ENCODE measurements at regions not wholly inside any gene's neighbourhood (a gene's known extent, or its start where the extent isn't known, plus 50 kb on each side); places are given as distances from the start of the nearest gene placed in this dataset.

DNA sequence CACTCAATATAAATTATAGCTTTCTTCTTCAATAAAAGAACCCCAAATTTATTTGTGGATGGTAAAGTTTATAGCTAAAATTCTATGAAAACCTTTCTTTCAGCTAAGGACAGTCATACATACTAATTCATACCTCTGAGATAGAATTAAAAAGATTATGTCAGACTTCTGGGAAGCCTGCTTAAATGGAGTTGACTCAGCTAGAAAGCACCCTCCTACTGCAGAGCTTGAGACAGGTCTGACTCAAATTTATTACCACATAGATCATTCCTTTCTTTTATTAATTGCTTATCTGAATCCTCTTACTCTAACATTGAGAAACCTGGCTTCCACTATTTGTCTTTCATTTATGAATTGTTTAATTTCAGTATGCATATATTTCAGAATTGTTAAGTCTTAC, 1007.0 kb upstream of the LRFN5 start:
- Histone ChIP-seq H3K79me1 (ENCODE audit: low read length) (no peaks in the 10 kb centered on the region), H3K4me3 (ENCODE audit: low read depth, low read length) (no peak overlapping the region), H3K23ac (ENCODE audit: low read length) (no peak overlapping the region), H3K4me2 (ENCODE audit: low read length) (no peak overlapping the region), H3K14ac (ENCODE audit: low read length) (no peak overlapping the region), H3K18ac (ENCODE audit: low read length) (no peak overlapping the region), H3K4me1 (ENCODE audit: control insufficient read depth in 1 of 2, insufficient read depth in 2 of 2, low read length in 2 of 2) (no peaks in the 10 kb centered on the region), H4K8ac (ENCODE audit: low read depth, low read length) (no peak overlapping the region), H2AK5ac (ENCODE audit: low read length) (no peak overlapping the region), H2BK5ac (ENCODE audit: low read depth, low read length, poor library complexity) (no peak overlapping the region), H2BK12ac (ENCODE audit: low read length) (no peak overlapping the region), H4K91ac (ENCODE audit: low read depth, low read length) (no peak overlapping the region), H3K9ac (ENCODE audit: low read length) (no peak overlapping the region), H2AFZ (ENCODE audit: insufficient read depth, low read length, poor library complexity) (no peak overlapping the region), H3K27me3 (ENCODE audit: insufficient read depth, low read length) (no peaks in the 10 kb centered on the region), H3K36me3 (ENCODE audit: control insufficient read depth in 1 of 2, insufficient read depth in 2 of 2, low read length in 2 of 2) (no peaks in the 10 kb centered on the region), H4K12ac (ENCODE audit: low read depth, low read length) (no peak overlapping the region), H2BK120ac (ENCODE audit: insufficient read depth, low read length, poor library complexity) (no peak overlapping the region), H3K4ac (ENCODE audit: low read depth, low read length) (no peak overlapping the region), H3K9me3 (ENCODE audit: insufficient read depth, low read depth, low read length) (no peaks in the 10 kb centered on the region), H3K27ac (ENCODE audit: low read depth, low read length) (no peak overlapping the region), H3K79me2 (ENCODE audit: control insufficient read depth, insufficient read depth, low read length, poor library complexity) (no peaks in the 10 kb centered on the region)
- DNase-seq, result peak in 1 of 2 donors; percentile 13

DNA sequence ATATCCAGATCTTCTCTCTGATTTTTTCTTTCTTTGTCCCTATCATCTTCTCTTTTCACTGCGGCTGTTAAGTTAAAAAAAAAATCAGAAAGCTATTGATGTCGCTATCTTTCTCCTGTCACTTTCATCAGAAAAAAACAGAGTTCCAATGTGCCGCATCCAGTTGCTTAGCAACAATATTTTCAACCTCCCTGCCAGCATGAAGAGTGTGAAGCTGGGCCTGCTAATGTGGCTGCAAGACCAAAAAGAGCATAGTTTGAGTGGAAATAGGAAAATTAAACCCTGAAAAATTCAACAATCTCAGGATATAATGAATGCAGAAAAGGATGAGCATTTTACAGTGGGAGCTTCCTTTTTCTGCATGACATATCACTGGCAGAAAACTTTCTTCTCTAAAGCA, 1025.4 kb upstream of the LRFN5 start:
- Histone ChIP-seq H3K9me3 (ENCODE audit: insufficient read depth, low read depth, low read length) (no peaks in the 10 kb centered on the region), H2AFZ (ENCODE audit: insufficient read depth, low read length, poor library complexity) (no peak overlapping the region), H3K27ac (ENCODE audit: low read depth, low read length) (no peak overlapping the region), H3K9ac (ENCODE audit: low read length) (no peak overlapping the region), H3K14ac (ENCODE audit: low read length) (no peak overlapping the region), H3K27me3 (ENCODE audit: insufficient read depth, low read length) (no peaks in the 10 kb centered on the region), H3K4me3 (ENCODE audit: low read depth, low read length) (no peak overlapping the region), H2BK12ac (ENCODE audit: low read length) (no peak overlapping the region), H4K12ac (ENCODE audit: low read depth, low read length) (no peak overlapping the region), H3K36me3 (ENCODE audit: control insufficient read depth in 1 of 2, insufficient read depth in 2 of 2, low read length in 2 of 2) (no peaks in the 10 kb centered on the region), H3K4me1 (ENCODE audit: control insufficient read depth in 1 of 2, insufficient read depth in 2 of 2, low read length in 2 of 2) (no peaks in the 10 kb centered on the region), H3K18ac (ENCODE audit: low read length) (no peak overlapping the region), H3K79me1 (ENCODE audit: low read length) (no peaks in the 10 kb centered on the region), H3K4me2 (ENCODE audit: low read length) (no peak overlapping the region), H2BK5ac (ENCODE audit: low read depth, low read length, poor library complexity) (no peak overlapping the region), H4K91ac (ENCODE audit: low read depth, low read length) (no peak overlapping the region), H2BK120ac (ENCODE audit: insufficient read depth, low read length, poor library complexity) (no peak overlapping the region), H3K23ac (ENCODE audit: low read length) (no peak overlapping the region), H3K79me2 (ENCODE audit: control insufficient read depth, insufficient read depth, low read length, poor library complexity) (no peaks in the 10 kb centered on the region), H2AK5ac (ENCODE audit: low read length) (no peak overlapping the region), H4K8ac (ENCODE audit: low read depth, low read length) (no peak overlapping the region), H3K4ac (ENCODE audit: low read depth, low read length) (no peak overlapping the region)
- WGBS (ENCODE audit: extremely low coverage, insufficient coverage, insufficient read length), result no CpG with 5 or more reads among the region's 3 CpGs
- no peak for DNase-seq

DNA sequence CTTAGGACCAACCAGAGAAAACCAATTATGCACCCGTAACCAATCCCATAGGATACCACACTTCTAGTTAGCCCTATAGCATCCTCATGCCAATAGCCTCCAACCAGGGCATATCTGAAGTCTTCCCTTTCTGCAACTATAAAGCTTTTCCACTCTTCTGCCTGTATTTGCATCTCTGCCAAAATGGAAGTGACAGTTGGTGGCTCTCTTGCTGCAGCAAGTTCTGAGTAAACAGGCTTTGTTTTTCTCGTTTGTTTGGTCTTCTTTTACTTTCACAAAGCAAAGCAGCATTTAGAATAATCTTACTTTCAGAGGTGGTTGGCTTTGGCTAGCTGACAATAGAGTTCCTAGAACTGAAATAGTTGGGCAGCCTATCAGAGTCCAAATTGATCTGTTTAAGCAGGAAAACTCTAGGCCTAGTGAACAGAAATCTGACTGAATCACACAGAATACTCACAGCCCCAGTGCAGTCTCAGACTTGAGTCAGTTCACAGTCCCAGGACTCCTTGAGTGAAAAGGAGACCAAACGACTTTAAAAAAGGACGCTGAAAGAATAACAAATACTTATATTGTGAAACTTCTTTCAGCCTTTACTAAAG, 1029.7 kb upstream of the LRFN5 start:
- DNase-seq, result no peak
- no peak overlapping the region for H2AK5ac ChIP-seq (ENCODE audit: low read length)
- no peak overlapping the region for H3K4ac ChIP-seq (ENCODE audit: low read depth, low read length)
- no peak overlapping the region for H3K23ac ChIP-seq (ENCODE audit: low read length)
- no peak overlapping the region for H2BK12ac ChIP-seq (ENCODE audit: low read length)
- H4K91ac ChIP-seq (ENCODE audit: low read depth, low read length), result no peak overlapping the region
- H3K27me3 ChIP-seq (ENCODE audit: insufficient read depth, low read length), result no peaks in the 10 kb centered on the region
- H2AFZ ChIP-seq (ENCODE audit: insufficient read depth, low read length, poor library complexity), result no peak overlapping the region
- H3K18ac ChIP-seq (ENCODE audit: low read length), result no peak overlapping the region
- H3K4me3 ChIP-seq (ENCODE audit: low read depth, low read length), result no peak overlapping the region
- H2BK120ac ChIP-seq (ENCODE audit: insufficient read depth, low read length, poor library complexity), result no peak overlapping the region
- H3K9ac ChIP-seq (ENCODE audit: low read length), result no peak overlapping the region
- H3K36me3 ChIP-seq (ENCODE audit: control insufficient read depth in 1 of 2, insufficient read depth in 2 of 2, low read length in 2 of 2), result no peaks in the 10 kb centered on the region
- H3K4me2 ChIP-seq (ENCODE audit: low read length), result no peak overlapping the region
- H3K4me1 ChIP-seq (ENCODE audit: control insufficient read depth in 1 of 2, insufficient read depth in 2 of 2, low read length in 2 of 2), result no peaks in the 10 kb centered on the region
- no CpG with 5 or more reads among the region's 4 CpGs for WGBS (ENCODE audit: extremely low coverage, insufficient coverage, insufficient read length)
- H4K8ac ChIP-seq (ENCODE audit: low read depth, low read length), result no peak overlapping the region
- H3K14ac ChIP-seq (ENCODE audit: low read length), result no peak overlapping the region
- no peak overlapping the region for H2BK5ac ChIP-seq (ENCODE audit: low read depth, low read length, poor library complexity)
- no peak overlapping the region for H4K12ac ChIP-seq (ENCODE audit: low read depth, low read length)
- H3K79me2 ChIP-seq (ENCODE audit: control insufficient read depth, insufficient read depth, low read length, poor library complexity), result no peaks in the 10 kb centered on the region
- no peaks in the 10 kb centered on the region for H3K9me3 ChIP-seq (ENCODE audit: insufficient read depth, low read depth, low read length)
- H3K79me1 ChIP-seq (ENCODE audit: low read length), result no peaks in the 10 kb centered on the region
- no peak overlapping the region for H3K27ac ChIP-seq (ENCODE audit: low read depth, low read length)

DNA sequence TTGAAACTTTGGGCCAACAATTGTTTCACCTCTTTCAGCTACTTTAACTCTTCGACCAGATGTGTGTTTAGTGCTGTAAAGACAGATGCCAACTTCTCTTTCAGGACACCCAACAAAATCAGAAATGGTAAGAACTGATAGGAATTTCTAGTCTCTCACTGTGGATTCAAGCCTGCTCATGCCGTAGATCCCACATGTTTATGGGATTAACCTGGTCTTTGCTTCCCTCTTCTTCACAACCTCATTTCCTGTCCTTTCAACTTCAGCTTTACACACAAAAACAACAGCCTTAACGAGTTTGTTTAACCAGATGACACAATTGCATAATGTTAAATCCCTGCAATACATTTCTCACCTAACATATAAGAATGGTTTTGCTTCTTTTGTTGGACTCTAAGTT, 1031.9 kb upstream of the LRFN5 start:
- Histone ChIP-seq H3K4me3 (ENCODE audit: low read depth, low read length) (no peak overlapping the region), H2BK5ac (ENCODE audit: low read depth, low read length, poor library complexity) (no peak overlapping the region), H3K18ac (ENCODE audit: low read length) (no peak overlapping the region), H4K12ac (ENCODE audit: low read depth, low read length) (no peak overlapping the region), H3K4ac (ENCODE audit: low read depth, low read length) (no peak overlapping the region), H4K91ac (ENCODE audit: low read depth, low read length) (no peak overlapping the region), H3K23ac (ENCODE audit: low read length) (no peak overlapping the region), H3K4me1 (ENCODE audit: control insufficient read depth in 1 of 2, insufficient read depth in 2 of 2, low read length in 2 of 2) (no peaks in the 10 kb centered on the region), H3K27me3 (ENCODE audit: insufficient read depth, low read length) (no peaks in the 10 kb centered on the region), H3K9ac (ENCODE audit: low read length) (no peak overlapping the region), H3K14ac (ENCODE audit: low read length) (no peak overlapping the region), H3K27ac (ENCODE audit: low read depth, low read length) (no peak overlapping the region), H2BK120ac (ENCODE audit: insufficient read depth, low read length, poor library complexity) (no peak overlapping the region), H3K79me1 (ENCODE audit: low read length) (no peaks in the 10 kb centered on the region), H2BK12ac (ENCODE audit: low read length) (no peak overlapping the region), H2AFZ (ENCODE audit: insufficient read depth, low read length, poor library complexity) (no peak overlapping the region), H4K8ac (ENCODE audit: low read depth, low read length) (no peak overlapping the region), H3K79me2 (ENCODE audit: control insufficient read depth, insufficient read depth, low read length, poor library complexity) (no peaks in the 10 kb centered on the region), H2AK5ac (ENCODE audit: low read length) (no peak overlapping the region), H3K36me3 (ENCODE audit: control insufficient read depth in 1 of 2, insufficient read depth in 2 of 2, low read length in 2 of 2) (no peaks in the 10 kb centered on the region), H3K9me3 (ENCODE audit: insufficient read depth, low read depth, low read length) (no peaks in the 10 kb centered on the region), H3K4me2 (ENCODE audit: low read length) (no peak overlapping the region)
- no CpG with 5 or more reads among the region's 3 CpGs for WGBS (ENCODE audit: extremely low coverage, insufficient coverage, insufficient read length)
- no peak for DNase-seq

All from trophoblast cell (in vitro differentiated cells and primary cell).